HCT116 (cell line): ENCODE measurements at regions not wholly inside any gene's neighbourhood (a gene's known extent, or its start where the extent isn't known, plus 50 kb on each side); places are given as distances from the start of the nearest gene placed in this dataset.

ENCODE experiments used
- ATAC-seq: fragments of 200-7000 bp; cut with Tn5 transposase; 2 replicates; pipeline ENCODE4 v1.9.1; 2020; ENCODE audit warnings: mild to moderate bottlenecking, moderate library complexity
- BruUV-seq: library from RNA; stranded (reverse); fragments of 400-500 nt; replicated peaks from 2 replicates; lab custom pipeline; 2021; lab: Mats Ljungman, UMichigan
- CTCF ChIA-PET: fragments of 300-600 bp; sonication (Branson Sonifier 250); formaldehyde crosslinking; loops from one replicate; lab custom pipeline; 2021; ENCODE audit warnings: antibody characterized with exemption; lab: Charles Lee
- POLR2A ChIA-PET: fragments of 300-600, 350-600 bp; sonication (Branson Sonifier 250); formaldehyde crosslinking; loops from one replicate; lab custom pipeline; 2021; ENCODE audit warnings: antibody characterized with exemption; lab: Charles Lee
- RAD21 ChIA-PET, 2 experiments: fragments of 300-600 bp; sonication (Branson Sonifier 250); formaldehyde crosslinking; loops; one replicate each; lab custom pipeline; 2023; ENCODE audit warnings: low total read pairs in 2 of 2; ENCODE audit not compliant: uncharacterized antibody in 2 of 2, unreplicated experiment in 2 of 2, low non-redundant PET in 1 of 2; lab: Charles Lee
- DNase-seq: peaks from one replicate; pipeline ENCODE4 v3.0.0-alpha.2; 2010; ENCODE audit warnings: low read depth, low spot score
- H2AFZ ChIP-seq: fragments of 200-600 bp; shearing (Covaris generic), sonication (generic); 2 replicates; pipeline ENCODE4 v1.6.1; 2017; ENCODE audit warnings: low read depth, mixed run types, mixed read lengths, antibody characterized with exemption, low read length; ENCODE audit not compliant: poor library complexity, severe bottlenecking
- H3K27ac ChIP-seq: 2 replicates; pipeline ENCODE4 v1.5.1; 2012; ENCODE audit warnings: low read depth, low read length
- H3K27me3 ChIP-seq: fragments of 200-600 bp; sonication (generic); 2 replicates; pipeline ENCODE4 v1.6.1; 2016; ENCODE audit warnings: mixed run types, low read length, mixed read lengths; ENCODE audit not compliant: insufficient read depth
- H3K36me3 ChIP-seq, 2 experiments: fragments of 200-500 bp in 1 of 2; fragments of 200-600 bp in 1 of 2; sonication (Bioruptor generic) in 1 of 2; sonication (generic) in 1 of 2; 2 replicates each; pipeline versions ENCODE4 v1.5.1 to v1.6.1; 2014 to 2016; ENCODE audit warnings: low read length in 2 of 2, inconsistent platforms in 1 of 2, mixed read lengths in 1 of 2, mixed run types in 1 of 2; ENCODE audit not compliant: insufficient read depth in 2 of 2, control insufficient read depth in 1 of 2
- H3K4me1 ChIP-seq, 2 experiments: fragments of 200-600 bp in 1 of 2; sonication (generic) in 1 of 2; 2 replicates each; pipeline versions ENCODE4 v1.5.1 to v1.6.1; 2012 to 2017; ENCODE audit warnings: low read length in 2 of 2, inconsistent platforms in 1 of 2, mild to moderate bottlenecking in 1 of 2, mixed read lengths in 1 of 2, mixed run types in 1 of 2, moderate library complexity in 1 of 2; ENCODE audit not compliant: insufficient read depth in 2 of 2, control insufficient read depth in 1 of 2
- H3K4me2 ChIP-seq: fragments of 200-600 bp; sonication (generic); 2 replicates; pipeline ENCODE4 v1.6.1; 2017; ENCODE audit warnings: mixed run types, low read length, mixed read lengths
- H3K4me3 ChIP-seq, 2 experiments: fragments of 200-600 bp in 1 of 2; sonication (generic) in 1 of 2; replicated peaks in 1 of 2; 2 replicates each; pipeline ENCODE4 v1.5.1; 2011 to 2016; ENCODE audit warnings: low read length in 2 of 2, control low read depth in 1 of 2, low read depth in 1 of 2, mild to moderate bottlenecking in 1 of 2, mixed read lengths in 1 of 2, mixed run types in 1 of 2
- H3K79me2 ChIP-seq: fragments of 200-600 bp; sonication (generic); 2 replicates; pipeline ENCODE4 v1.6.1; 2017; ENCODE audit warnings: mild to moderate bottlenecking, mixed run types, low read length, moderate library complexity, mixed read lengths; ENCODE audit not compliant: insufficient read depth
- H3K9ac ChIP-seq: fragments of 200-600 bp; sonication (generic); 2 replicates; pipeline ENCODE4 v1.6.1; 2016; ENCODE audit warnings: low read length, mixed read lengths
- H3K9me2 ChIP-seq: fragments of 200-600 bp; sonication (generic), shearing (Covaris generic); 2 replicates; pipeline ENCODE4 v1.6.1; 2017; ENCODE audit warnings: mixed run types, mild to moderate bottlenecking, moderate library complexity; ENCODE audit not compliant: insufficient read depth
- H3K9me3 ChIP-seq, 2 experiments: fragments of 200-500 bp in 1 of 2; fragments of 200-600 bp in 1 of 2; sonication (Bioruptor generic) in 1 of 2; sonication (generic) in 1 of 2; 2 replicates each; pipeline ENCODE4 v1.6.1; 2014 to 2017; ENCODE audit warnings: low read length in 2 of 2, mixed read lengths in 2 of 2, inconsistent platforms in 1 of 2, low read depth in 1 of 2, mild to moderate bottlenecking in 1 of 2, mixed run types in 1 of 2, moderate library complexity in 1 of 2; ENCODE audit not compliant: control insufficient read depth in 1 of 2, insufficient read depth in 1 of 2
- H4K20me1 ChIP-seq: fragments of 200-600 bp; sonication (generic), shearing (Covaris generic); 2 replicates; pipeline ENCODE4 v1.6.1; 2017; ENCODE audit warnings: mixed run types, mild to moderate bottlenecking, moderate library complexity; ENCODE audit not compliant: insufficient read depth
- CBX3 ChIP-seq: IDR thresholded peaks from 2 replicates; pipeline ENCODE4 v1.6.1; 2012; ENCODE audit warnings: low read depth
- CEBPB ChIP-seq: IDR thresholded peaks from 2 replicates; pipeline ENCODE4 v1.6.1; 2012; ENCODE audit warnings: low read depth
- CTCF ChIP-seq, 3 experiments: fragments of 200-600 bp in 1 of 3; sonication (generic) in 1 of 3; IDR thresholded peaks in 2 of 3; conservative IDR thresholded peaks in 1 of 3; 2 replicates each; pipeline ENCODE4 v1.5.1; 2012 to 2017; ENCODE audit warnings: low read depth in 2 of 3, low read length in 2 of 3, antibody characterized with exemption in 1 of 3, borderline replicate concordance in 1 of 3, control low read depth in 1 of 3, mild to moderate bottlenecking in 1 of 3, mixed read lengths in 1 of 3, mixed run types in 1 of 3, moderate library complexity in 1 of 3; ENCODE audit not compliant: insufficient read depth in 1 of 3
- ELF1 ChIP-seq: IDR thresholded peaks from 2 replicates; pipeline ENCODE4 v1.6.1; 2012; ENCODE audit warnings: low read depth, borderline replicate concordance
- EZH2phosphoT487 ChIP-seq: fragments of 200-600 bp; IDR thresholded peaks from 2 replicates; pipeline ENCODE4 v1.6.1; 2018; ENCODE audit warnings: antibody characterized with exemption, borderline replicate concordance
- FOSL1 ChIP-seq: IDR thresholded peaks from 2 replicates; pipeline ENCODE4 v1.6.1; 2012; ENCODE audit warnings: low read depth
- JUND ChIP-seq: IDR thresholded peaks from 2 replicates; pipeline ENCODE4 v1.6.1; 2012
- POLR2A ChIP-seq: IDR thresholded peaks from 2 replicates; pipeline ENCODE4 v1.7.0; 2011; ENCODE audit warnings: borderline replicate concordance; ENCODE audit not compliant: insufficient read depth, insufficient read length; ENCODE audit errors: extremely low read depth
- POLR2AphosphoS5 ChIP-seq: IDR thresholded peaks from 2 replicates; pipeline ENCODE4 v1.6.1; 2011; ENCODE audit warnings: mild to moderate bottlenecking, low read depth, low read length, moderate library complexity
- RAD21 ChIP-seq: IDR thresholded peaks from 2 replicates; pipeline ENCODE4 v1.6.1; 2012; ENCODE audit warnings: low read depth, mild to moderate bottlenecking
- REST ChIP-seq: IDR thresholded peaks from 2 replicates; pipeline ENCODE4 v1.6.1; 2012; ENCODE audit warnings: low read depth
- SIN3A ChIP-seq: IDR thresholded peaks from 2 replicates; pipeline ENCODE4 v1.6.1; 2012; ENCODE audit warnings: low read depth
- SP1 ChIP-seq: IDR thresholded peaks from 2 replicates; pipeline ENCODE4 v1.6.1; 2012; ENCODE audit warnings: low read depth
- YY1 ChIP-seq: IDR thresholded peaks from 2 replicates; pipeline ENCODE4 v1.6.1; 2011; ENCODE audit warnings: low read length, low read depth, moderate library complexity, mild to moderate bottlenecking; ENCODE audit not compliant: insufficient replicate concordance; ENCODE audit errors: extremely low read depth
- ZBTB33 ChIP-seq: IDR thresholded peaks from 2 replicates; pipeline ENCODE4 v1.6.1; 2011; ENCODE audit warnings: mild to moderate bottlenecking, low read length, moderate library complexity; ENCODE audit not compliant: insufficient replicate concordance; ENCODE audit errors: extremely low read depth
- ZFX ChIP-seq: fragments of 450-650 bp; IDR thresholded peaks from 2 replicates; pipeline ENCODE4 v1.6.1; 2017
- intact Hi-C: fragments of 100-400 bp; cut with micrococcal nuclease; formaldehyde crosslinking; loops from 2 replicates; pipeline ENCODE4 v1.10.0; 2022

- ATAC-seq: no peak
- H3K9ac ChIP-seq: no peak overlapping the region
Observed at GRCh38 chr7:116086547-116087045, 56.0 kb upstream of the TFEC start.

More at GRCh38 chr7:116086547-116087045, 56.0 kb upstream of the TFEC start:
- TF ChIP-seq REST: no peak
- TF ChIP-seq POLR2AphosphoS5: no peak
- TF ChIP-seq ZBTB33: no peak
- TF ChIP-seq SP1: no peak
- TF ChIP-seq YY1: no peak
- no peak for TF ChIP-seq ZFX
- no peak for TF ChIP-seq SIN3A
- TF ChIP-seq ELF1: no peak
- TF ChIP-seq CTCF (IDR thresholded peaks at IDR 0.05 in 2 of 3, conservative IDR thresholded peaks at IDR 0.05 in 1 of 3; ENCODE audit: borderline replicate concordance in 1 of 3, insufficient read depth in 1 of 3, low read depth in 2 of 3, low read length in 2 of 3): no peak
- TF ChIP-seq CBX3: no peak
- no peak for TF ChIP-seq POLR2A
- TF ChIP-seq FOSL1: no peak
- no peak for TF ChIP-seq JUND
- TF ChIP-seq RAD21: no peak
- TF ChIP-seq CEBPB: no peak
- no peak for TF ChIP-seq EZH2phosphoT487
- TF ChIP-seq, all 23 proteins: peak for 0
- H3K27ac ChIP-seq: no peak overlapping the region
- H3K9me2 ChIP-seq: no peaks in the 10 kb centered on the region
- no peak overlapping the region for H3K4me3 ChIP-seq
- ChIA-PET CTCF (no interaction called here), RAD21 (no interaction called here), POLR2A (no interaction called here)
- H3K36me3 ChIP-seq: no peaks in the 10 kb centered on the region
- H4K20me1 ChIP-seq: no peaks in the 10 kb centered on the region
- H3K4me1 ChIP-seq: no peaks in the 10 kb centered on the region
- no peak overlapping the region for H2AFZ ChIP-seq
- H3K27me3 ChIP-seq: no peaks in the 10 kb centered on the region
- no peaks in the 10 kb centered on the region for H3K79me2 ChIP-seq
- H3K4me2 ChIP-seq: no peak overlapping the region
- BruUV-seq: no TSS peak
- no peak for DNase-seq
- intact Hi-C loops: no loop called here
- no peaks in the 10 kb centered on the region; a peak in 1 of 4 replicates for H3K9me3 ChIP-seq
